ENCODE measurements at regions not wholly inside any gene's neighbourhood (a gene's known extent, or its start where the extent isn't known, plus 50 kb on each side); places are given as distances from the start of the nearest gene placed in this dataset.

GRCh38 chr2:153156743-153157142, 321.8 kb downstream of the RPRM start:
- Histone ChIP-seq H4K20me1 (no peaks in the 10 kb centered on the region), H3K4me1 (no peaks in the 10 kb centered on the region), H3K4me3 (no peak overlapping the region), H3K9me3 (no peaks in the 10 kb centered on the region), H3K27me3 (no peaks in the 10 kb centered on the region), H3K4me2 (no peak overlapping the region), H3K36me3 (no peaks in the 10 kb centered on the region), H3K9ac (no peak overlapping the region), H3K27ac (no peak overlapping the region)
- no peak for TF ChIP-seq Cebpa-rat (IDR thresholded peaks at IDR 0.05)

- H3K27ac ChIP-seq, result no peak overlapping the region
- H4K20me1 ChIP-seq, result no peaks in the 10 kb centered on the region
- no peaks in the 10 kb centered on the region for H3K36me3 ChIP-seq
- no peak overlapping the region for H3K4me3 ChIP-seq
- H3K9ac ChIP-seq, result no peak overlapping the region
- TF ChIP-seq Cebpa-rat (IDR thresholded peaks at IDR 0.05), result no peak
- H3K4me2 ChIP-seq, result no peak overlapping the region
- no peaks in the 10 kb centered on the region for H3K9me3 ChIP-seq
- H3K4me1 ChIP-seq, result no peaks in the 10 kb centered on the region
- H3K27me3 ChIP-seq, result no peaks in the 10 kb centered on the region
Observed at GRCh38 chr2:153152036-153152435, 326.5 kb downstream of the RPRM start.

- no peak for TF ChIP-seq Cebpa-rat (IDR thresholded peaks at IDR 0.05)
- no peaks in the 10 kb centered on the region for H3K4me1 ChIP-seq
- no peak overlapping the region for H3K4me3 ChIP-seq
- H4K20me1 ChIP-seq, result no peaks in the 10 kb centered on the region
- no peak overlapping the region for H3K4me2 ChIP-seq
- no peak overlapping the region for H3K9ac ChIP-seq
- H3K27me3 ChIP-seq, result no peaks in the 10 kb centered on the region
- H3K9me3 ChIP-seq, result no peaks in the 10 kb centered on the region
- H3K27ac ChIP-seq, result no peak overlapping the region
- H3K36me3 ChIP-seq, result no peaks in the 10 kb centered on the region
Observed at GRCh38 chr2:153145470-153145978, 333.0 kb downstream of the RPRM start.

- Histone ChIP-seq H3K36me3 (no peaks in the 10 kb centered on the region), H3K4me1 (no peaks in the 10 kb centered on the region), H3K27me3 (no peaks in the 10 kb centered on the region), H3K9me3 (no peaks in the 10 kb centered on the region), H4K20me1 (no peaks in the 10 kb centered on the region), H3K4me2 (no peak overlapping the region), H3K9ac (no peak overlapping the region), H3K4me3 (no peak overlapping the region), H3K27ac (no peak overlapping the region)
- TF ChIP-seq Cebpa-rat (IDR thresholded peaks at IDR 0.05), result no peak
Observed at GRCh38 chr2:153143540-153143939, 335.0 kb downstream of the RPRM start.

GRCh38 chr2:153140498-153140897, 338.1 kb downstream of the RPRM start:
- Histone ChIP-seq H3K9me3 (no peaks in the 10 kb centered on the region), H3K27ac (no peak overlapping the region), H3K4me2 (no peak overlapping the region), H4K20me1 (no peaks in the 10 kb centered on the region), H3K4me1 (no peaks in the 10 kb centered on the region), H3K36me3 (no peaks in the 10 kb centered on the region), H3K4me3 (no peak overlapping the region), H3K9ac (no peak overlapping the region), H3K27me3 (no peaks in the 10 kb centered on the region)
- no peak for TF ChIP-seq Cebpa-rat (IDR thresholded peaks at IDR 0.05)

GRCh38 chr2:153138651-153139375, 339.7 kb downstream of the RPRM start:
- H3K9ac ChIP-seq, result no peak overlapping the region
- H3K9me3 ChIP-seq, result no peaks in the 10 kb centered on the region
- no peaks in the 10 kb centered on the region for H3K36me3 ChIP-seq
- H3K4me3 ChIP-seq, result no peak overlapping the region
- TF ChIP-seq Cebpa-rat (IDR thresholded peaks at IDR 0.05), result no peak
- no peak overlapping the region for H3K27ac ChIP-seq
- no peaks in the 10 kb centered on the region for H3K27me3 ChIP-seq
- H3K4me1 ChIP-seq, result no peaks in the 10 kb centered on the region
- H3K4me2 ChIP-seq, result no peak overlapping the region
- H4K20me1 ChIP-seq, result no peaks in the 10 kb centered on the region

GRCh38 chr2:153136216-153136615, 342.3 kb downstream of the RPRM start:
- no peak for TF ChIP-seq Cebpa-rat (IDR thresholded peaks at IDR 0.05)
- Histone ChIP-seq H3K27me3 (no peaks in the 10 kb centered on the region), H3K4me2 (no peak overlapping the region), H3K36me3 (no peaks in the 10 kb centered on the region), H3K27ac (no peak overlapping the region), H3K4me1 (no peaks in the 10 kb centered on the region), H3K4me3 (no peak overlapping the region), H4K20me1 (no peaks in the 10 kb centered on the region), H3K9me3 (no peaks in the 10 kb centered on the region), H3K9ac (no peak overlapping the region)

GRCh38 chr2:153134725-153135124, 343.8 kb downstream of the RPRM start:
- no peak for TF ChIP-seq Cebpa-rat (IDR thresholded peaks at IDR 0.05)
- no peak overlapping the region for H3K9ac ChIP-seq
- H3K9me3 ChIP-seq, result no peaks in the 10 kb centered on the region
- no peak overlapping the region for H3K4me2 ChIP-seq
- no peak overlapping the region for H3K4me3 ChIP-seq
- H4K20me1 ChIP-seq, result no peaks in the 10 kb centered on the region
- H3K4me1 ChIP-seq, result no peaks in the 10 kb centered on the region
- H3K27ac ChIP-seq, result no peak overlapping the region
- no peaks in the 10 kb centered on the region for H3K36me3 ChIP-seq
- H3K27me3 ChIP-seq, result no peaks in the 10 kb centered on the region

- Histone ChIP-seq H3K4me3 (no peak overlapping the region), H3K4me1 (no peaks in the 10 kb centered on the region), H3K36me3 (no peaks in the 10 kb centered on the region), H3K9ac (no peak overlapping the region), H4K20me1 (no peaks in the 10 kb centered on the region), H3K27ac (no peak overlapping the region), H3K27me3 (no peaks in the 10 kb centered on the region), H3K4me2 (no peak overlapping the region), H3K9me3 (no peaks in the 10 kb centered on the region)
- TF ChIP-seq Cebpa-rat (IDR thresholded peaks at IDR 0.05), result no peak
Observed at GRCh38 chr2:153133716-153134115, 344.8 kb downstream of the RPRM start.

- no peak for TF ChIP-seq Cebpa-rat (IDR thresholded peaks at IDR 0.05)
- H3K27ac ChIP-seq, result no peak overlapping the region
- no peak overlapping the region for H3K4me3 ChIP-seq
- H3K9ac ChIP-seq, result no peak overlapping the region
- no peaks in the 10 kb centered on the region for H3K27me3 ChIP-seq
- H3K9me3 ChIP-seq, result no peaks in the 10 kb centered on the region
- H3K4me1 ChIP-seq, result no peaks in the 10 kb centered on the region
- no peak overlapping the region for H3K4me2 ChIP-seq
- no peaks in the 10 kb centered on the region for H4K20me1 ChIP-seq
- no peaks in the 10 kb centered on the region for H3K36me3 ChIP-seq
Observed at GRCh38 chr2:153132418-153132817, 346.1 kb downstream of the RPRM start.

- no peak overlapping the region for H3K9ac ChIP-seq
- H3K4me3 ChIP-seq, result no peak overlapping the region
- H3K4me2 ChIP-seq, result no peak overlapping the region
- H3K27ac ChIP-seq, result no peak overlapping the region
- H3K27me3 ChIP-seq, result no peaks in the 10 kb centered on the region
- no peaks in the 10 kb centered on the region for H3K4me1 ChIP-seq
- no peak for TF ChIP-seq Cebpa-rat (IDR thresholded peaks at IDR 0.05)
- no peaks in the 10 kb centered on the region for H3K36me3 ChIP-seq
- H4K20me1 ChIP-seq, result no peaks in the 10 kb centered on the region
- H3K9me3 ChIP-seq, result no peaks in the 10 kb centered on the region
Observed at GRCh38 chr2:153115141-153115540, 363.4 kb downstream of the RPRM start.
